Sigmoid colon (tissue), 6 donors: ENCODE measurements at regions not wholly inside any gene's neighbourhood (a gene's known extent, or its start where the extent isn't known, plus 50 kb on each side); places are given as distances from the start of the nearest gene placed in this dataset.
"Not testable (repeated sequence)": the region's sequence is repeated elsewhere in the genome, so short reads cannot be mapped to it uniquely, and the experiment has no call there.

Experiments used
- DNase-seq: peaks from one replicate; pipeline ENCODE4 v3.0.0-alpha.2; 2019
- H3K27ac ChIP-seq, 4 donors: fragments of 200-600 bp; sonication (generic); one replicate each; pipeline ENCODE4 v1.5.1; 2016 to 2019; ENCODE audit warnings: mild to moderate bottlenecking in 1 of 4
- H3K27me3 ChIP-seq, 3 donors: fragments of 200-600 bp; sonication (generic); one replicate each; pipeline ENCODE4 v1.5.1; 2019; ENCODE audit warnings: mild to moderate bottlenecking in 1 of 3
- H3K36me3 ChIP-seq, 4 donors: fragments of 200-600 bp; sonication (generic); one replicate each; pipeline ENCODE4 v1.5.1; 2016 to 2019
- H3K4me1 ChIP-seq, 4 donors: fragments of 200-600 bp; sonication (generic); one replicate each; pipeline ENCODE4 v1.5.1; 2017 to 2019
- H3K4me3 ChIP-seq, 4 donors: fragments of 200-600 bp; sonication (generic); one replicate each; pipeline ENCODE4 v1.5.1; 2017 to 2019; ENCODE audit warnings: mild to moderate bottlenecking in 2 of 4, moderate library complexity in 1 of 4
- H3K9me3 ChIP-seq, 4 donors: fragments of 200-600 bp in 3 of 4; sonication (generic) in 3 of 4; one replicate each; pipeline versions ENCODE4 v1.5.1 to v1.6.1; 2013 to 2019
- CTCF ChIP-seq, 4 experiments: fragments of 450-650 bp in 3 of 4; fragments of 200-600 bp in 1 of 4; IDR thresholded peaks; one replicate each; pipeline ENCODE4 v1.5.1; 2016 to 2019; ENCODE audit warnings: antibody characterized with exemption in 4 of 4, mild to moderate bottlenecking in 3 of 4, moderate library complexity in 2 of 4
- EP300 ChIP-seq, 4 donors: sonication (generic); formaldehyde crosslinking; IDR thresholded peaks; one replicate each; pipeline ENCODE4 v1.6.1; 2017; ENCODE audit warnings: antibody characterized with exemption in 4 of 4
- POLR2A ChIP-seq, 2 donors: fragments of 450-650 bp; IDR thresholded peaks; one replicate each; pipeline ENCODE4 v1.6.1; 2016; ENCODE audit warnings: antibody characterized with exemption in 2 of 2, mild to moderate bottlenecking in 2 of 2, moderate library complexity in 2 of 2
- POLR2AphosphoS5 ChIP-seq, 4 donors: sonication (generic); formaldehyde crosslinking; IDR thresholded peaks; one replicate each; pipeline ENCODE4 v1.6.1; 2017; ENCODE audit warnings: antibody characterized with exemption in 4 of 4
- WGBS, 2 donors: extraction: QIAGEN DNeasy Blood & Tissue Kit; methylation state at CpG; one replicate each; pipeline ENCODE4 v1.1.7; 2013; 5-methylcytosine and 5-hydroxymethylcytosine counted together
- intact Hi-C: fragments of 100-400 bp; cut with DNase I; formaldehyde crosslinking; loops from one replicate; pipeline ENCODE4 v1.15.1; 2023
- donor health status: healthy with polysubstance abuse.
- donor health status: healthy.

GRCh38 chrX:77118686-77119085 lies 328.5 kb upstream of the FGF16 start:
- H3K9me3 ChIP-seq, result no peaks in the 10 kb centered on the region
- no peak overlapping the region for H3K27ac ChIP-seq
- no peak for DNase-seq
- no peaks in the 10 kb centered on the region for H3K27me3 ChIP-seq
- H3K4me3 ChIP-seq, result no peak overlapping the region
- no peaks in the 10 kb centered on the region for H3K4me1 ChIP-seq
- 62 to 77% methylated on average over 2 of the region's 2 CpGs for WGBS, 2 donors
- no peak for TF ChIP-seq EP300 (IDR thresholded peaks at IDR 0.05)
- TF ChIP-seq POLR2AphosphoS5 (IDR thresholded peaks at IDR 0.05), result no peak
- no peak for TF ChIP-seq POLR2A (IDR thresholded peaks at IDR 0.05)
- no peak for TF ChIP-seq CTCF (IDR thresholded peaks at IDR 0.05)
- intact Hi-C loops, result no loop called here
- H3K36me3 ChIP-seq, result no peaks in the 10 kb centered on the region

- Histone ChIP-seq H3K27ac (no peak overlapping the region), H3K4me3 (no peak overlapping the region), H3K9me3 (no peaks in the 10 kb centered on the region), H3K36me3 (no peaks in the 10 kb centered on the region), H3K4me1 (no peaks in the 10 kb centered on the region), H3K27me3 (no peaks in the 10 kb centered on the region)
- intact Hi-C loops, result no loop called here
- 42 to 59% methylated on average over 1 of the region's 1 CpG for WGBS, 2 donors
- TF ChIP-seq CTCF (IDR thresholded peaks at IDR 0.05), result no peak
- TF ChIP-seq POLR2AphosphoS5 (IDR thresholded peaks at IDR 0.05), result no peak
- TF ChIP-seq EP300 (IDR thresholded peaks at IDR 0.05), result no peak
- TF ChIP-seq POLR2A (IDR thresholded peaks at IDR 0.05), result no peak
- DNase-seq, result no peak
These were observed 327.5 kb upstream of the FGF16 start for GRCh38 chrX:77119706-77120105.

- H3K4me1 ChIP-seq, H3K9me3 ChIP-seq, H3K36me3 ChIP-seq, H3K27me3 ChIP-seq, intact Hi-C loops, H3K4me3 ChIP-seq, DNase-seq, H3K27ac ChIP-seq: not testable (repeated sequence)
- 93 to 99% methylated on average over 4 of the region's 5 CpGs for WGBS, 2 donors
These were observed 323.3 kb upstream of the FGF16 start for GRCh38 chrX:77123917-77124316.

GRCh38 chrX:77127571-77127970 lies 319.6 kb upstream of the FGF16 start:
- DNase-seq, H3K27ac ChIP-seq, H3K4me1 ChIP-seq, H3K36me3 ChIP-seq, H3K9me3 ChIP-seq, intact Hi-C loops, H3K27me3 ChIP-seq, H3K4me3 ChIP-seq: not testable (repeated sequence)
- WGBS, 2 donors, result 61 to 64% methylated on average over 2 of the region's 2 CpGs

GRCh38 chrX:77143907-77144306 lies 303.3 kb upstream of the FGF16 start:
- intact Hi-C loops, result no loop called here

GRCh38 chrX:77160301-77160700 lies 286.9 kb upstream of the FGF16 start:
- intact Hi-C loops, result no loop called here
- no peak overlapping the region for H3K27ac ChIP-seq
- no peaks in the 10 kb centered on the region for H3K4me1 ChIP-seq
- H3K4me3 ChIP-seq, result no peak overlapping the region
- no peaks in the 10 kb centered on the region for H3K36me3 ChIP-seq
- TF ChIP-seq POLR2A (IDR thresholded peaks at IDR 0.05) (no peak), EP300 (IDR thresholded peaks at IDR 0.05) (no peak), CTCF (IDR thresholded peaks at IDR 0.05) (no peak), POLR2AphosphoS5 (IDR thresholded peaks at IDR 0.05) (no peak)
- DNase-seq, result no peak
- H3K27me3 ChIP-seq, result no peaks in the 10 kb centered on the region
- WGBS, 2 donors, result 13 to 22% methylated on average over 2 of the region's 2 CpGs
- H3K9me3 ChIP-seq, result no peaks in the 10 kb centered on the region

More at GRCh38 chrX:77143907-77144306, 303.3 kb upstream of the FGF16 start:
- Histone ChIP-seq H3K27me3 (no peaks in the 10 kb centered on the region), H3K36me3 (no peaks in the 10 kb centered on the region), H3K4me1 (no peaks in the 10 kb centered on the region), H3K9me3 (no peaks in the 10 kb centered on the region), H3K4me3 (no peak overlapping the region), H3K27ac (no peak overlapping the region)
- 83 to 89% methylated on average over 7 of the region's 7 CpGs for WGBS, 2 donors
- DNase-seq, result no peak
- no peak for TF ChIP-seq POLR2AphosphoS5 (IDR thresholded peaks at IDR 0.05)
